ENCODE measurements at regions not wholly inside any gene's neighbourhood (a gene's known extent, or its start where the extent isn't known, plus 50 kb on each side); places are given as distances from the start of the nearest gene placed in this dataset.

GRCh38 chr4:116573540-116573939 is 511.8 kb downstream of the TRAM1L1 start:
- no peak overlapping the region for H2BK15ac ChIP-seq (ENCODE audit: low read depth, low read length)
- no peak overlapping the region for H3K56ac ChIP-seq (ENCODE audit: extremely low read depth, insufficient read depth, low read length)
- no peaks in the 10 kb centered on the region for H3K36me3 ChIP-seq (ENCODE audit: control insufficient read depth, insufficient read depth, low read length)
- BruUV-seq (replicated peaks), result no TSS peak
- no peak overlapping the region for H2BK5ac ChIP-seq (ENCODE audit: low read depth, low read length, poor library complexity, severe bottlenecking)
- ChIA-PET POLR2A (ENCODE audit: unreplicated experiment) (no interaction called here), CTCF (no interaction called here)
- no peak overlapping the region for H3K9ac ChIP-seq (ENCODE audit: low read depth, low read length)
- no peak overlapping the region for H4K5ac ChIP-seq (ENCODE audit: low read depth, low read length)
- no peaks in the 10 kb centered on the region for H4K20me1 ChIP-seq (ENCODE audit: insufficient read depth, low read length)
- in situ Hi-C loops (cut with MboI; ENCODE audit: low sequenced_read_pairs) (no loop called here), intact Hi-C loops (cut with micrococcal nuclease) (no loop called here), dilution Hi-C loops (cut with HindIII; ENCODE audit: low sequenced_read_pairs, unreplicated experiment) (no loop called here)
- ATAC-seq (ENCODE audit: low read depth) (no peak), DNase-seq (no peak)
- H3K14ac ChIP-seq (replicated peaks; ENCODE audit: low read depth, low read length), result no peak overlapping the region
- no peak overlapping the region for H2AK9ac ChIP-seq (replicated peaks; ENCODE audit: low read depth, low read length, poor library complexity)
- H2BK20ac ChIP-seq (ENCODE audit: low read depth, low read length), result no peak overlapping the region
- no peaks in the 10 kb centered on the region for H3K27me3 ChIP-seq (ENCODE audit: control insufficient read depth, insufficient read depth, low read length)
- H3K79me1 ChIP-seq (ENCODE audit: low read depth in 1 of 2, low read length in 2 of 2), result no peaks in the 10 kb centered on the region
- no peak overlapping the region for H2AK5ac ChIP-seq (ENCODE audit: low read depth, low read length)
- H3K4me1 ChIP-seq (ENCODE audit: control insufficient read depth, insufficient read depth, low read length), result no peaks in the 10 kb centered on the region
- no peak overlapping the region for H4K8ac ChIP-seq (ENCODE audit: low read depth in 2 of 2, low read length in 2 of 2)
- H3K27ac ChIP-seq (ENCODE audit: insufficient read depth, low read length), result no peak overlapping the region
- H3K4me3 ChIP-seq (ENCODE audit: insufficient read depth, low read depth, low read length), result no peak overlapping the region
- no CpG with 5 or more reads among the region's 3 CpGs for WGBS, 2 experiments (ENCODE audit: extremely low coverage in 2 of 2, insufficient read length in 1 of 2)
- peaks cover 5% of the 10 kb centered on the region for H3K9me3 ChIP-seq (ENCODE audit: control insufficient read depth, insufficient read depth, low read length)
- H3K9me1 ChIP-seq (ENCODE audit: insufficient read depth, low read length), result no peaks in the 10 kb centered on the region
- H3K23ac ChIP-seq (ENCODE audit: low read depth, low read length), result no peak overlapping the region
- no peak overlapping the region for H3K4ac ChIP-seq (ENCODE audit: low read depth, low read length)
- no peak overlapping the region for H2BK120ac ChIP-seq (ENCODE audit: low read depth, low read length)
- TF ChIP-seq CEBPB (IDR thresholded peaks at IDR 0.05; ENCODE audit: low read depth, low read length) (no peak), MAZ (IDR thresholded peaks at IDR 0.05; ENCODE audit: borderline replicate concordance, low read depth, low read length) (no peak), USF2 (IDR thresholded peaks at IDR 0.05; ENCODE audit: low read depth, low read length) (no peak), POLR2A (IDR thresholded peaks at IDR 0.05; ENCODE audit: low read depth, low read length) (no peak), RFX5 (IDR thresholded peaks at IDR 0.05; ENCODE audit: low read depth, low read length) (no peak), SMC3 (IDR thresholded peaks at IDR 0.05; ENCODE audit: low read depth, low read length) (no peak), MAFK (IDR thresholded peaks at IDR 0.05; ENCODE audit: low read depth, low read length) (no peak), CTCF (conservative IDR thresholded peaks at IDR 0.05; ENCODE audit: low read depth, low read length) (no peak)
- H4K91ac ChIP-seq (ENCODE audit: insufficient read depth, low read depth, low read length), result no peak overlapping the region
- no peak overlapping the region for H3K4me2 ChIP-seq (ENCODE audit: low read depth, low read length)
- H3K18ac ChIP-seq (ENCODE audit: low read depth, low read length), result no peak overlapping the region
- H2AFZ ChIP-seq (replicated peaks; ENCODE audit: low read length, poor library complexity), result no peak overlapping the region

Measured in IMR-90 (cell line).